Raji (cell line): ENCODE measurements at regions not wholly inside any gene's neighbourhood (a gene's known extent, or its start where the extent isn't known, plus 50 kb on each side); places are given as distances from the start of the nearest gene placed in this dataset.

ENCODE experiments used
- POLR2A ChIP-seq: IDR thresholded peaks from 2 replicates; pipeline ENCODE4 v1.6.1; 2011; ENCODE audit warnings: low read depth, low read length, control low read depth; ENCODE audit not compliant: insufficient read depth

DNA sequence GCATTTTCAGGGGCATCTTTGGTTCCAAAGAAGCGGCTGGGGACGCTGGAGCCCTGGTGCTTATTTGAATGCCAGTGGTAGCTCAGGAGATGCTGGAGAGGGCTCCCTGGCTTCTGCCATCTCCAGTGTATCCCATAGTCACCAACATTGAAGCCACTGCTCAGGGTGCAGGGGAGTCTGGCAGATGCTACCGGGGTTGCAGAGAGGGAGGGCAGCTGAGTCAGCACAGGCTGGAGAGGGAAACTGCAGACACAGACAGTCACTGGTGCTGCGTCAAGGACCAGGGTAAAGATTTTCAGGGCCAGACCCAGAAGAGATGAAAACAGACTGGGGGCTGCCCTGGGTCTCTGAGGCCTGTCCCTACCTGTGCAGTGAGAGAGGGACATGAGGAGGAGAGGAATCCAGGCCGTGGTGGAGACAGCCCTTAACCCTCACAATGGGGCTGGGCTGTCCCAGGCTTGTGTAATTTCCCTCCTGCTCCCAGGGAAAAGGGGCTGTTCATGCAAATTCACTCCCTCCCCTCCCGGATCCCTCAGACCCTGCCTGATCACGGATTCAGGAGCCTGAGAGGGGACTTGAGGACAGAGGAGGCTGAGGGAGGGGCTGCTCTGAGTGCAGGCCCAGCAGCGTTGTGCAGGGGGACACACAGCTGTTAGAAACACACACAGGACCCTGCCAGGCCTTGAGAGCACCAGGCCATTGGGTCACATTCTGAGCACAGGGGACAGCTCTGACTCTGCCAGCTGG, 126.9 kb upstream of the GRK3 start:
- no peak for TF ChIP-seq POLR2A

DNA sequence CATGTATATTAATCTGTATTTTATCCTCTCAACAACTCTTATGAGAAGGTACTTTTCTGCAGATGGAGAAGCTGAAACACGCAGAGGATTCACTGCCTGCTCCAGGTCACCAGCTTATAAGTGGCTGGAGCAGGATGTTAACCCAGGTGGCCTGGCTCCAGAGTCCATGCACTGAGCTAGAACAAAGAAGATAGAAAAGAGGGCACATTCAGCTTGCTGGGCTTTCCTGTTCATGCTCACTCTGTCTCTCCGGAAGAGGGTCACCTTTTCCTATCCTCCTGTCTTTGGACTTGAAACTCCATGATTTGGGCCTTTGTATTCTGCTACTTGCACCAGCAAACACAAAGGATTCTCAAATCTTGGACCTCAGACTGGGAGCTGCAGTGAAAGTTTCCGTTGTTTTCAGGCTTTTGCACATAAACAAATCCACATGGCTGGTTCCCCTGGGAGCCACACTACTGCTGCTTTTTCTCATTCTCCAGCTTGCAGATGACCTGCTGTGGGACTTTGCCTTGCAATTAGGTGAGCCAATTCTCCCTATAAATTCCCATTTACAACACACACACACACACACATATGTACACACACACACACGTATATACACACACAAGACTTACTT, 117.3 kb upstream of the GRK3 start:
- TF ChIP-seq POLR2A, result no peak

DNA sequence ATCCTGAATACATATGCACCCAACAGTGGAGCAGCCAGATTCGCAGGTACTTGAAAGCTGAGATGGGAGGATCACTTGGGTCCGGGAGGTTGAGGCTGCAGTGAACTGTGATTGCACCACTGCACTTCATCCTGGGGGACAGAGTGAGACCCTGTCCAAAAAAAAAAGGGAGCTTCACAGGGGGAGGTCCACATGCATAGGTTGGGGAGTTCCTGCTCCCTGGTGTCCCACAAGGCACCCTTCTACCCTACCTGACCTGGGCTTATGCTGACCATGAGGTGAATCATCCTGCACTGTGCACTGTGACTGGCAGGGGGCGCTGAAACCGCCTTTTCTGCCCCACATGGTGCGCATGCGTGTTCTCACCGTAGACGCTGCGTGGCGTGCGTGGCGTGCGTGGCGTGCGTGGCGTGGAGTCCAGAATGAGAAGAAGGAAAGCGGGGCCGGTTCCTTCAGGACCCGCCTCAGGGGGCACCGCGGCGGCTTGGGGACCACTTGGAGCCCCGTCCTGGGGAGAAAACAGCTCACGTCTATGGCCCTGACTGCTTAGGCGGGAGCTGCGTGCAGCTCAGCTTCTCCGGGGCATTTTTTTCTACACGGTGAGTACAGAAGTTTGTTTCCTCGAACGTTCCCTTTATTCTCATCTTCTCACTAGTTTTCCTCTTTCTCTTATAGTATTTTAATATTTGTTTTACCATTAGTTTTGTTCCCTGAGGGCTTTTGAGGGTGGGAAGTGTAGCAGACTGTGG, 116.6 kb upstream of the GRK3 start:
- TF ChIP-seq POLR2A, result peak; percentile 73

GRCh38 chr22:25448435-25449051, 115.9 kb upstream of the GRK3 start:
- no peak for TF ChIP-seq POLR2A

- TF ChIP-seq POLR2A, result no peak
Observed at GRCh38 chr22:25449781-25450317, 114.6 kb upstream of the GRK3 start.

GRCh38 chr22:25451480-25452114, 112.9 kb upstream of the GRK3 start:
- no peak for TF ChIP-seq POLR2A

- no peak for TF ChIP-seq POLR2A
Observed at GRCh38 chr22:25452116-25452700, 112.3 kb upstream of the GRK3 start.

GRCh38 chr22:25453058-25453457, 111.4 kb upstream of the GRK3 start:
- no peak for TF ChIP-seq POLR2A

DNA sequence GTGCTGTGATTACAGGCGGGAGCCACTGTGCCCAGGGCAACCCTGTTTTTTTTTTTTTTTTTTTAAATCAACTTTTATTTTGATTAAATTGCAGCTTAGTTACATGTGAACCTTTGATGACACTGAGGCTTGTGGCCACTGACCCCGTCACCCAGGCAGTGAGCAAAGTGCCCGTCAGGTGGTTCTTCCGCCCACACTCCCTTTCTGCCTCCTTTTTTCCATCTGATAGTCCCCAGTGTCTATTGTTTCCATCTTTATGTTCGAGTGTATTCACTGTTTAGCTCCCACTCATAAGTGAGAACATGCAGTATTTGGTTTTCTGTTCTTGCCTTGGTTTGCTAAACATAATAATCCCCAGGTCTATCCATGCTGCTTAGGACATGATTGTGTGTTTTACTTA, 110.9 kb upstream of the GRK3 start:
- TF ChIP-seq POLR2A, result no peak

- TF ChIP-seq POLR2A, result no peak
Observed at GRCh38 chr22:25461301-25461700, 103.2 kb upstream of the GRK3 start.

- TF ChIP-seq POLR2A, result no peak
Observed at GRCh38 chr22:25465949-25466348, 98.5 kb upstream of the GRK3 start.

GRCh38 chr22:25472382-25472781, 92.1 kb upstream of the GRK3 start:
- TF ChIP-seq POLR2A, result no peak

- no peak for TF ChIP-seq POLR2A
Observed at GRCh38 chr22:25475257-25476022, 89.0 kb upstream of the GRK3 start.

- no peak for TF ChIP-seq POLR2A
Observed at GRCh38 chr22:25477358-25477757, 87.1 kb upstream of the GRK3 start.
